Embryonic facial prominence (tissue), 1 donor: ENCODE measurements at regions not wholly inside any gene's neighbourhood (a gene's known extent, or its start where the extent isn't known, plus 50 kb on each side); places are given as distances from the start of the nearest gene placed in this dataset.

Source experiments
- DNase-seq: peaks from one replicate; pipeline ENCODE4 v3.0.0-alpha.2; 2016; ENCODE audit errors: extremely low spot score

DNA sequence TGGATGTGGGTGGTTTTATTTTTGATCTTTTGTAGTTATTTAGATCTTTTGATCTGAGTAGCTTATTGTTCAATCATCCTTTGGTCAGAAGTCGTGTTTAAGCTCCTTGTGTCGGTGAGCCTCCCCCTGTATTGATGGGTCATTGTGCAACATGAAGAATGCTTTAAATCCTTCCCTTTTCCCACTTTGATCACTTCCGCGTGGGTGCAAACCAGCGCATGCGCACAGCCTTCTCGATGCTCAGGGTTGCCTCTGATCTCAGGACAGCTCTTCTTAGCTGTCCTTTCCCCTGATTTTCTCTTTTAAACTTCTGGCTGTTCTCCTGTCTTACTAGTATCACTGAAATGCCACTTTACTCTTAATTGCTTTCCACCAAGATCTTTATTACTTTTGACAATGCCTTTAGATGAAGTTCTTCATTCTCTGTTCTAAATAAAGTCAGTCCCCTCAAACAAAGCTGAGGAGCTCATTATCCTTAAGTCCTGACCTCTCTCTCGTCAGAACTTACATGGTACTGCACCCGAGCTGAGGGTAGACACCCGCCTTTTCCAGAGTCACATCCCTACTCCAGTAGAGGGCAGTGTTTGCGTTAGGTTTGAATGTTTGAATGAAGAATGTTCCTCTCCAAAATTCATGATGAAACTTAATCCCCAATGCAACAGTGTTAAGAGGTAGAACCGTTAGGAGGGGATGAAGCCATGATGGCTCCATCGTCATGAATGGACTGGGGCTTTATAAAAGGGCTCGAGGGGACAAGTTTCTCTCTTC, 547.9 kb upstream of the TMPRSS15 start:
- no peak for DNase-seq

DNA sequence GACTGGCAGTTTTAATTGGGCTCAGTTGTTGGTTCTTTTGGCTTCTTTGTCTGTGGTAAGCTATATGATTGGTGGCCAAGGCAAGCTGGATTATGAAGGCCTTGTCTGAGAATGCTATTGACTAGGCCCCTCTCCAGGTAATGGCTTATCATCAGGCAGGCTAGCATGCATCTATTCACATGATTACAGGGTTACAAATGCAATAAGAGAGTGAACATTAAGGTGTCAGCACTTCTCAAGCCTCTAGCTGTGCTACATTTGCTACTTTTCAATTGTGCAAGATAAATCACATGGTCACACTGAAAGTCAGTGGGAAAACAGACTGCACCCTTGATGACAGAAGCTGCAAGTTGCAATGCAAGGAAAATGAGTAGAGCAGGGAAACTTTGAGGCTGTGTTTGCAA, 550.9 kb upstream of the TMPRSS15 start:
- no peak for DNase-seq

DNA sequence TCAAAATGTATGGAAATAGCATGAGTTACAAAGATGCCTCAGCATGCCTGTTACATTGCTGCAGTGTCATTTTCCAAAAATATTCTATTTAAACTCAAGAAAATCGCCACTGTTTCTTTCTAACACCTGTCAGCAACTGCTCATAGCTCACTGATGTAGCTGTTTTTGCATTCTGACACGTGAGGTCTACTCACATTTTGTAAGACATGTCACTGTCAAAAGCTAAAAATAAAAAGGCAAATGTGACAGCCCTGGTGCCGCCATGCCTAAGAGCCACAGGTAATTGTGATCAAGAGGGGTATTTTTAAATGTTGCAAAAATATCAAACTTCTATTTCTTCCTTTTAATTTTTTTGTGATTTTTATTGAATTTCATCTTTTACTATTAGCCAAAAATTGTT, 556.2 kb upstream of the TMPRSS15 start:
- no peak for DNase-seq

DNA sequence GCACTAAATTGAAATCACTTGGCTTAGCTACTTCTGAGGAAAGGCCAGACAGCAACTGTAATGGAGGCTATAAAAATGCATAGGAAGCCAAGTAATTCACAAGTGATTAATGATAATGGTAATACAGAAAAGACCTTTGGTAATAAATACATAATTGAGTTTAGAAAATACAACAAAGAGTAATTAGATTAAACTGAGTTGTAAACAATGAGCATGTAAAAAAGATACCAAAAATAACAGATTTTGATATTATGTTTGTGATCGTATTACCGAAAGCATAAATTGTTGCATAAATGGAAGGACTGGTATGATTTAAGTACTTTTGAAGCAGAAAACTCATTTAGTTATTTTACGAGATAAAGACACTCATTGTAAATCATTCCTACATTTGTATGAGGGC, 556.7 kb upstream of the TMPRSS15 start:
- no peak for DNase-seq

DNA sequence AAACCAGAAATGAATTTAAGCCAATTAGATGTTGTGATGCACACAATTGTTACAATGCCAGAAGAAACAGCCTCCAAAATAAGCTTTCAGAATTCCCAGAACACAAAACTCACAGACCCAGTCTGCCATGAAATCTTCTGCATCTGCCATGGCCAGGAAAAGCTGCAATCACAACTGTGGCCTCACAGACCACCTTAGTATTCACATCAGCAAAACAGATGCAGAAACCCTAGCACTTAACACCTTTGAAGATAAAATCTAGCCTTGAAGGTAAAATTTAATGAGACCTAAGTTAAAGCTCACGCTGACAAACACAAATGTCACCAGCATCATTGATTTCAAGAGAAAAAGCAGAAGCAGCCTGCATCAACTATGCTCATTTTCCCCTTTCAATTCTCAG, 566.8 kb upstream of the TMPRSS15 start:
- DNase-seq: no peak

DNA sequence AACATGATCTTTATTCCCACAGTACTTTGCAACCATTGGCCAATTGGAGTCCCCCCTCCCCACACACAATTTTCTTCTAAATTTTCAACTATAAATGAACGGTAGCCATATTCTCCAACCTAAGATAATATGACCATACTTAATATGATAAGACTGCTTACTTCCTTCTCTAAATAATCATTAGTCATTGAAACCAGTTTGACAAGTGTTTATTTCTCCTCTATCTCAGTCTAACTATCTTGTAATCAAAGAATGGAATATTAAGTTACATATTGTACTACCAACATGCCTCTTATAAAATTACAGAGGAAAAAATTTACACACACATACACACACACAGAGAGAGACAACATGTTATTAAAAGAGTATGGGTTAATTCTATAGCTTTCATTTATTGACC, 567.4 kb upstream of the TMPRSS15 start:
- DNase-seq: no peak

DNA sequence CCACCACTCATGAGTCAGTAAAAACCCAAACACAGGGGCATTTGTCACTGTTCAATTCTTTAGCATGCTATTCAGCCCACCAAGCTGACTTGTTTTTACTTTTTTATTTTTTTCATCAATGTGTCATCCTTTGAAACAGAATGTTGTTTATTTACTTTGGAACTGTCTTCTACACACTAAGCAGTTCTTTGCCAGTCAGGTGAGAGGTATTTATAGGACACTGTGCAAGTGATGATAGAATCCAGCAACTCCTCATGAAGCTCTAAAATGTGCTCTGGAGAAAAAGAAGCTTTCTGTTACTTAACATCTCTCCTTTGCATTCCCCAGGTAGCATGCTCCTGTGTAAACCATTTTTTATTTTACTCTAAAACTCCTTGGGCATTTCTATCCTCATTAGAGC, 582.0 kb upstream of the TMPRSS15 start:
- no peak for DNase-seq

DNA sequence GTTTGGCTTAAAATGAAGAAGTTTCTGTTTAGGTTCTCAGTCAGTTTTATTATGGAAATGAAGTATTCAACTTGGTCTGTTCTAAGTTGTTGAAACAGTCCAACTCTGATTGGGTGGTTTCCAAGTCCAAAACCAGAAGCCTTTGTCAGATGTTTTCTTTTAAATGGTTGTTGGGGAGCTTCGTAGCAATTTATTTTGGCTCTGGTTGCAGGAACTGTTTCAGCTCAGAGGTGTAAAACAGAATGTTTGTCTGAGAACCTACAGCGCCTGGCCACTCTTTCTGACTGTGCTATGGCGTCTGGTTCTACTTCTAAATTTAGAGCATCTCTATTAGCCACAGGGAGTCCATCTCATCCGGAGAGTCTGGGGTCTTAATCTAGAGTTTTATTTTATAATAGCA, 582.6 kb upstream of the TMPRSS15 start:
- DNase-seq: no peak

DNA sequence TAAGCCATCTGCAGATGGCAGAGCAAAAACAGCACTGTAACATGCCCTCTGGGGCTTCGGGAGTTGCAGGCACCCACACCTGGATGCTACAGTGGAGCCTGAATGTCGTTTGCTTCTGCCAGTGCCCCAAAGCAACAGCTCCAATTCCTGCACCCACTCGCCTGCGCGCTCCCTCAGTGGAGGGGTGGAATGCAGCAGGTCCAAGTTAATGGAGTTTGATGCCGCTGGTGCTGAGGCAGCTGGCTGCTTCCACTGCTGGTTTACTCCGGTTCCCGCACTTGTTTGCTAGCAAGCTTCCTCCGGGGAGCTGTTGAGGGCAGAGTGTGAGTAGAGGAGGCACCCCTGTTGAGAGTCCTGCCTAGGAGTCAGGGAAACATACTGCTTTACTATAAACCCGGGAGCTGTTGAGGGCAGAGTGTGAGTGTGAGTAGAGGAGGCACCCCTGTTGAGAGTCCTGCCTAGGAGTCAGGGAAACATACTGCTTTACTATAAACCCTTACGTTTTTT, 584.0 kb upstream of the TMPRSS15 start:
- no peak for DNase-seq

DNA sequence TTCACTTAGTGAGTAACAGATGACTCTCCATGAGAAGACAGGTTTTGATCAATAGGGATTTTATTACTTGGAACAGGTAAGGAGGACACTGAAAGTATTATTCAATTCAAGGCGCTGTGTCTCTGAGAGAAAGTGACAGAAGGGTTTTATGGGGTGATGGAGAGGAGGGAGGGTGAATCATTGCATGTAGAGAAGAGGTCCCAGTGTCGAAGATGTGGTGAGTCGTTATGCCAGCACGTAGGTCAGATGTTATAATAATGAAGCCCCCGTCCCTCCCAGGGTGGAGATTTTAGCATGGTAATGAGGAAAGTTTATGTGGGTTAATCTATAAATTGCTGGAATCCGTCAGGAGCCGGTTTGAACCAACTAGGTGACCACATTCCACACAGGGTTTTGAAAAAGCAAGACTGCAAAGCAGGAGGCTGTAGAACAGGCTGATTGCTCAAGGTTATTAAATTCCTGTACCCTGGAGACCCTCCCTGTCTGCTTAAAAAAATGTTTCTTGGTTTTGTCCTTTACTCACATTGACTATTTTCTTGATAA, 586.4 kb upstream of the TMPRSS15 start:
- DNase-seq: no peak

DNA sequence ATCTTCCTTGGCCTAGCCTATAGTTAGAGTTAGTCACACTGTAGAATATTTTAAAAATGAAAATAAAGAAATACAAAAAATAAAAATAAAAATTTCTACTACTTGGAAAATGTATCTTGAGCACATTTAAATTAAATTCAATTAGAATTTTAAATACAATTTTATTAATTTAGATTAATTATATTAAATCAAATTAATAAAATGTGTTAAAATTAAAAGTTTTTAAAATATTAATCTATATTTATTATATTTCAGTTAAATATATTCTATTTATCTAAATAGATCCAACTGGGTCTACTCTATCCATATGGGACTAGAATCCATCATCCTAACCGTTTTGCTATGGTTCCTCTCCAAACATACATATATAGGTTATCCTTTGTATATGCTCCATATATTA, 588.3 kb upstream of the TMPRSS15 start:
- no peak for DNase-seq

DNA sequence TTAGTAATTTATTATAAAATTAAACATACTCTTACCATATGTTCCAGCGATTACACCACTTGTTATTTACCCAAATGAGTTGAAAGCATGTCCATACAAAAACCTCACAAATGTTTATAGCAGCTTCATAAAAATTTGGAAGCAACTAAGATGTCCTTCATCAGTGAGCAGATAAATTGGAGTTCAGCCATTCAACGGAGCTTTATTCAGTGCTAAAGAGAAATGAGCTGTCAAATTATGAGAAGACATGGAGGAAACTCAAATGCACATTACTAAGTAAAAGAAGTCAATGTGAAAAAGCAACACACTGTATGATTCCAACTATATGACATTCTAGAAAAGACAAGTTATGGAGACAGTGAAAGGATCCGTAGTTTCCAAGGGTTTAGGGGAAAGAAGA, 606.7 kb upstream of the TMPRSS15 start:
- DNase-seq: no peak

DNA sequence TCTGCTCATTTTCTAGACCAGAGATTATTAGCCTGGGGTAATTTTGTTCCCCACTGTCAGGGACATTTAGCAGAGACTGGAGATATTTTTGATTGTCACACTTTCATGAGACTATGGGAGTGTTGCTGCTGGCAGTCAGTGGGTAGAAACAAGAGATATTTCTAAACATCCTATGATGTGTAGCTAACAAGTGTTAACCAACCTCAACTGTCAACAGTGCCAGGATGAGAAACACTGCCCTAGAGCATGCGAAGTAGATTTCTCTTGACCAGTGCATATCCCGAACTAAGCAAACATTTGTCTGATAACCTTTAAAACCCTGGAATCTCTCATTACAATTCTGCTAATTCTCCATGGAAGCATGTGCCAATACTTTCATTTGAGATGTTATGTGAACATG, 607.4 kb upstream of the TMPRSS15 start:
- no peak for DNase-seq

DNA sequence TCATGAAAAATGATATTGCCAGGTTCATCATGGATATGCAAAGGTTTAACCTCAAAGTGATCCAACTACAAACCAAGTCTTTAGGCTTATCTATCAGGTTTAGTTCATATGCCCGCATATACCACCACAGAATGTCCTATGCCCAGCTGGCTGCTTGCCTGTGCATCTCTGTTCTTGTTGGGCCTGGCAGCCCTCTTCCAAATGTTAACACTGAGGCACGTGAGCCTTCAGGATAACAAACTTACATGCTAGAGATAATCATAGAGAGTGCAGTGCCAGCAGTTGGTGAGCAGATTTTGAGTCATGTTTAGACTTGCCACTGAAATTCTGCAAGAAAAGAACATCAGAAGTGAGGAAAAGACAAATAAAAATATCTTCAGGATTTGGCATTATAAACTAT, 607.9 kb upstream of the TMPRSS15 start:
- no peak for DNase-seq

DNA sequence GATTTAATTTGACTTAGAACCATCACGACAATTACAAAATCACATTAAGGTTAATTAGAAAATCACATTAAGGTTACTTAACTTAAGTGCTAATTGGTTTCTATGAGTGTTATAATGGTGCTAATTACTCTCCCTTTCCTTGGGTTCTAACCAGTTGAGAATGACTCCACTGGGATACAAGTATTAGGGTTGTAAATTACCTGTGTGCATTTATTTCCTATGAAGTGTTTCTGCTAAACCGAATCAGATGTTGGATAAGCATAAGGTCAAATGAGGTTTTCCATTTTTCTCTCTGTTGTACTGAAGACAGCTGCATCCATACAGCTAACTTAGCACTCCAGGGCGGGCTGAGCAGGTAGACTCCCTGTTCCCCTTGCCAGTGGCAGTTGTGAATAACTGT, 610.3 kb upstream of the TMPRSS15 start:
- no peak for DNase-seq

DNA sequence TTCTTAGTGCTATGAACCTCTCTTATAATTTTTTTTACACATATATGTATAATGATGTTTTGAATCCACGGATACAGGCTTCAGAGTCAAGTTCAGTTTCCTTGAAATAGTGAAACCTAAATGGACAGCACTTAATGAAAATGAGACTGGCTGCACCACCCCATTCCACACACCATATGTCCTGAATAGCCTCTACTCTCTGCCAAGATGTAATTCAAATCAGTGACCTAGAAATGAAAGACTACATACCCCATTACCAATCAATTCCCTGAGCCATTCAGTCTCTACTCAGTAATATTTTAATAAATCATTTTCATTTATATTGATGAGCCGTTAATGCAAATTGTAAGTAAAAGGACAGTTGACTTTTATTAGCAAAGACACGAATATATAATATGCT, 614.9 kb upstream of the TMPRSS15 start:
- DNase-seq: no peak

DNA sequence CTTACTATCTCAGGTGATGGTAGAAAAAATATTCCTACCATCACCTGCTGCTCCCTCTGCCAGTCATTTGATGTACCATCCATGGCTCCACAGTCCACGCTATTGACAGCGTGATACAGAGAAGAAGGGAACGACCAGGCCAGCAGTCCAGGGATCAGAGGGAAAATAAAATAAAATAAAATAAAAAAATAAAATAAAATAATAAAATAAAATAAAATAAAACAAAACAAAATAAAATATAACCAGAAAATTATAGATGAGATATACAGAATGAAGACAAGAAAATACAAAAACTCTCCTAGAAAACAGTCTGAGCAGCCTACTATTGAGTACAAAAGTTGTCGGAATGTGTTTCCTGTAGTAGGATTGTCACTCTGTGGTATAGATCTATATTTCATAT, 619.4 kb upstream of the TMPRSS15 start:
- DNase-seq: no peak

DNA sequence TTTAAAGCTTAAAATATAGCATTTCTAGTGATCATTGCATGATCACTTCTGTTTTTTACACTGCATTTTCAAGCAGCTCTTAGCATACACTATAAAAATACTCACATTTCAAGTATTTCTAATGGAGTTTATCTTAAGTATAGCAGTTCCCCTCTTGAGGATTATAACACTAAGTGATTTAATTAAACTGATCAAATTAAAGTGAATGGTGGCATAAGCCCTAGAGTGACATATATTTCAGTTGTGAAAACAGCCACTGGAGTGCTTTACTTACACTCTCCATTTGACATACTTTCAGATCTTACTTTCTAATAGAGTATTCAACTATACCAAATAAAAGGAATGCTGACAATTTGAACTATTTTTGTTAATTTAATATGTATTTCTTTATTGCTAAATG, 623.3 kb upstream of the TMPRSS15 start:
- DNase-seq: no peak

DNA sequence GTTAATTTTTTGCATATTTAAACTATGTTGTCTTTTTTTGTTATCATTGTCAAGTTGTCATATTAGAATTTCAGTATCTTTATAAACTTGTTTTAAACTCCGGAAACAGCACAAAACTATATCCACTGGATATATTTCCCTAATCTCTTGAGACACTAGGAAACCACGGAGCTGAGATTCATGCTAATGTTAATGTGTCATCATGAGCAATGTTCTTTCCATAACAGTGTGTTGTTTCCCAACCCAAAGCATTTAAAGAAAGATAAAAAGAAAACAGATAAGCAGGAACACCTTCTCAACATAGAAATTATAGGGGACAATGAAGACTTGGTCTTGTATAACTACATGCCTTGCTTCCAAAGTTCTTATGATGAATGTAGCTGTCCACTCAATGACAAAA, 626.2 kb upstream of the TMPRSS15 start:
- DNase-seq: no peak

DNA sequence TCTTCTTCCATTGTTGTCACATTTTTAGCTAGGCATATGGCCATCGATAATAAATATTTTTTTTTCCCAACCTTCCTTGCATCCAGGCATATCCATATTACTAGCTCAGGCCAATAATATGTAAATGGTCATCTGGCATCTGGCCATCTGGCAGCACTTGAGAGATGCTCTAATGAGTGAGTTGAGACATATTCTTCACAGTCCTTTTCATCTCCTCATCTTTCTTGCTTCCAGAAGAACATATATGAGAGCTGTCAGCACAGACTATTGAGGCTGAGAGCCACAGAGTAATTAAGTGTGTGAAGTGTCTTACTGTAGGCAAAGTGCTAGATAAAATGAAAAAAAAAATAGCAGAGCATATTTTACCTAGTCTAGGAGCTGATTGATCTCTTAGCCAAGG, 628.4 kb upstream of the TMPRSS15 start:
- no peak for DNase-seq

DNA sequence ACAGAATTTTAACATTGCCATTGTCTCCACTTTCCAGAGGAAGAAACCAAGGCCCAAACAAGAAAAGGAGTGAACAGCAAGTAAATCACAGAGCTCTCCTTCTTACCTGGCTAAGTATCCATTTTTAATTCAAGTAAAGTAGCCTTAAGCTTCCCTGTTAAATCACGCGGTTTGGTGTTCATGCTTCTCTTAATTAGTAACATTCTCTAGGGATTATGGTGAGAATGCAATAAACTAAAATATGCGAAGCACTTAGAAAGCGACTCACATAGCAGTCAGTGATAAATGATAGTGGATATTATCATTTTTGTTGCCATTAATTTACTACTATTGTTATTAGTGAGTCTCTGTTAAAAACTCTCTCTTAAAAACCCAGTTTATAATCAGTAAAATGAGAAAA, 630.5 kb upstream of the TMPRSS15 start:
- DNase-seq: no peak

DNA sequence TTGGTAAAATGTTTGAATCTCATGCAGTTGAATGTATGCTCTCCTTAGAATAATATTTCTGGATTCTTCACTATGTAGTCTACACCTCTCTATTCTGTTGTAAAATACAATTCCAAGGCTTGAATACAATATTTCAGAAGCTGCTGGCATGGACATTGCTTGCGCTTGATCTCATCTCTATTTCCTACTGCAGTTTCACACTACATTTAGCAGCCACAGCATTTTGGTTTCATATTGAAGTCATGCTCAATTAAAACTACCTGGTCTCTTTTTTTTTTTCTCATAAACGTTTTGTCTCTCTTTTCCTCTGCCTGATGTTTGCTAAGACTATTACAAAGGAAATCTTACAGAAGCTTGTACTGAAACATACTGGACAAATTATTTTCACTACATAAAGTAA, 631.0 kb upstream of the TMPRSS15 start:
- DNase-seq: no peak

DNA sequence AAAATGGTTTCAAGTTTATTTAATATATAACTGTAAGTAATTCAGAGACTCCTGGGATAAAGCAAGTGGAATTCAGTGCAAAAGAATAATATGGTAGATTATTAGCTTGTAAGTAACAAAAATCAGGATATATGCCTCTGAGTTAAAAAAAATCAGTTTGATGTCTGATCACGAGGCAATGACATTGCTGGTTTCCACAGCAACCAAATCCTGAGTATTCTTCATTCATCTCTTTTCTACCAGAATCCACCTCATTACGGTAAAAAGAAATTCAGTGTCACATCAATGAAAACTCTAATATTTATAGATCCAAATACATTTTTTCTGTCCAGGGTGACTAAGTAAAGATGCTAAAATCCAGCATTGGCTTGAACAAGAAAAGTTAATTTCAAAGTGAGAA, 642.3 kb upstream of the TMPRSS15 start:
- no peak for DNase-seq
